ENCODE measurements at regions not wholly inside any gene's neighbourhood (a gene's known extent, or its start where the extent isn't known, plus 50 kb on each side); places are given as distances from the start of the nearest gene placed in this dataset.

DNA sequence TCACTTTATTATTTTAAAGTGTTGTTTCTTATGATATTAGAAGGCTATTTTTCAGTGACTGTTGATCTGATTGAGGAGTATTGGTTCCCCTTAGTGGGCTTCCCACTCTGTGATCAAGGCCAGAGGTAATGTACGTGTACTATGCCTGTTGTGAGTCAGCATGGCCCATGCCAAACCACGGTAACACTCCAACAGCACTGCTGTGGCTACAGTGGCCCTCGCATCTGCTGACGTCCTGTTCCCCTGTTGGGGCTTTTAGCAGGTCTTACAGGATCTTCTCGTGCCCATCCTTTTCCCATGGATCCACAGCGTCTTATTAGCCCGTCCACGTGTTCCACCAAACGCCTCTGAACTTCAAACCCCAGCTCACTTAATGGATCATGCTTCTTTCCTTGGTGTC is 964.6 kb upstream of the CELF2 start:
- TF ChIP-seq EZH2phosphoT487 (IDR thresholded peaks at IDR 0.05; ENCODE audit: borderline replicate concordance, low read length) (no peak), CTCF (IDR thresholded peaks at IDR 0.05; ENCODE audit: low read depth, low read length, poor library complexity, severe bottlenecking) (no peak)
- H3K4me2 ChIP-seq (ENCODE audit: low read length) = no peak overlapping the region
- no peaks in the 10 kb centered on the region for H3K36me3 ChIP-seq (ENCODE audit: control insufficient read depth, low read length)
- no peaks in the 10 kb centered on the region for H3K79me2 ChIP-seq (ENCODE audit: control insufficient read depth, low read length)
- H4K20me1 ChIP-seq (ENCODE audit: control insufficient read depth, insufficient read depth, low read depth, low read length) = no peaks in the 10 kb centered on the region
- no peaks in the 10 kb centered on the region for H3K9me3 ChIP-seq (ENCODE audit: control insufficient read depth, insufficient read depth, low read length)
- H3K4me3 ChIP-seq (ENCODE audit: low read length) = no peak overlapping the region
- H3K9me2 ChIP-seq (replicated peaks; ENCODE audit: control insufficient read depth, low read length) = no peaks in the 10 kb centered on the region
- no peaks in the 10 kb centered on the region for H3K27me3 ChIP-seq (ENCODE audit: control insufficient read depth, low read length)
- H3K27ac ChIP-seq (ENCODE audit: low read depth, low read length) = no peak overlapping the region
- H3K4me1 ChIP-seq (ENCODE audit: control insufficient read depth, low read length) = no peaks in the 10 kb centered on the region
- no peaks in the 10 kb centered on the region for H3F3A ChIP-seq (ENCODE audit: control insufficient read depth, insufficient read depth)

GRCh38 chr10:10054466-10054865 is 963.2 kb upstream of the CELF2 start:
- Histone ChIP-seq H3K36me3 (ENCODE audit: control insufficient read depth, low read length) (no peaks in the 10 kb centered on the region), H3K4me3 (ENCODE audit: low read length) (no peak overlapping the region), H3K9me3 (ENCODE audit: control insufficient read depth, insufficient read depth, low read length) (no peaks in the 10 kb centered on the region), H3K79me2 (ENCODE audit: control insufficient read depth, low read length) (no peaks in the 10 kb centered on the region), H3K4me2 (ENCODE audit: low read length) (no peak overlapping the region), H3K9me2 (replicated peaks; ENCODE audit: control insufficient read depth, low read length) (no peaks in the 10 kb centered on the region), H3F3A (ENCODE audit: control insufficient read depth, insufficient read depth) (no peaks in the 10 kb centered on the region), H3K27me3 (ENCODE audit: control insufficient read depth, low read length) (no peaks in the 10 kb centered on the region), H3K27ac (ENCODE audit: low read depth, low read length) (no peak overlapping the region), H4K20me1 (ENCODE audit: control insufficient read depth, insufficient read depth, low read depth, low read length) (no peaks in the 10 kb centered on the region), H3K4me1 (ENCODE audit: control insufficient read depth, low read length) (no peaks in the 10 kb centered on the region)
- TF ChIP-seq CTCF (IDR thresholded peaks at IDR 0.05; ENCODE audit: low read depth, low read length, poor library complexity, severe bottlenecking) (no peak), EZH2phosphoT487 (IDR thresholded peaks at IDR 0.05; ENCODE audit: borderline replicate concordance, low read length) (no peak)

DNA sequence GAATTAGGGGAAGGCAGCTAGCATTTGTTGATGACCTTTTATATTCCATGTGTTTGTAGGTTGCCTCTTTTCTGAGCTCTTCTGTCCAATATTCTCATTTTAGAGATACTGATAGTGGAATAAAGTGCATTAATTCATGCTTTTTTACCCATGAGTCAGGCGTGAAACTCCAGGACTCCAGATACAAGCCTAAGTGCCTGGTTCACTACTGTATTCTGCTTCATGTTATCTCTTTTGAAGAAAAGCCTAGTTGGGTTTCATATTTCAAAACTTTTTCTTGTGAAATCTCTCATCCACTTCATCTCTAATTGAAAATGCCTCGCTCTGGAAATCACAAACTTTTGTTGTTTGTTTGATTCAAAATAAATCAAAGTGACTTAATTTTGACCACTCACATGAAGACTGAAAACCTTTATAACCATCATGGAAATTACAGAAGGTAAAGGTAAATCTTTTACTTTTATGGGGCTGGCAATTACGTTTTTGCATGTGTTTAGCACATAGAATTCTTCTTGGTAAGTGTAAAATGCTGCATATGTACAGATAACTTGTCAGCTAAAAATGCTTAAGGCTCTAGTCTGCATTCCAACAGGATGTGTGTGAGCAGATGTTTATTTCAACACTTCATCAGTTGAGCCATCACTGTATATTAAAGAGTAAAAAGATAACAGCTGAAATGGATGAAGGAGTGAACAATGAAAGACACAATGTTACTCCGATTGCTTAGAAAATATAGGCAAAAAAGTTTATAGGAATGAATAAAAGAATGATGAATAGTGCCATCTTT is 961.8 kb upstream of the CELF2 start:
- Histone ChIP-seq H3K9me3 (ENCODE audit: control insufficient read depth, insufficient read depth, low read length) (no peaks in the 10 kb centered on the region), H3K4me3 (ENCODE audit: low read length) (no peak overlapping the region), H3F3A (ENCODE audit: control insufficient read depth, insufficient read depth) (no peaks in the 10 kb centered on the region), H4K20me1 (ENCODE audit: control insufficient read depth, insufficient read depth, low read depth, low read length) (no peaks in the 10 kb centered on the region), H3K27me3 (ENCODE audit: control insufficient read depth, low read length) (no peaks in the 10 kb centered on the region), H3K4me1 (ENCODE audit: control insufficient read depth, low read length) (no peaks in the 10 kb centered on the region), H3K4me2 (ENCODE audit: low read length) (no peak overlapping the region), H3K27ac (ENCODE audit: low read depth, low read length) (no peak overlapping the region), H3K36me3 (ENCODE audit: control insufficient read depth, low read length) (no peaks in the 10 kb centered on the region), H3K9me2 (replicated peaks; ENCODE audit: control insufficient read depth, low read length) (no peaks in the 10 kb centered on the region), H3K79me2 (ENCODE audit: control insufficient read depth, low read length) (no peaks in the 10 kb centered on the region)
- TF ChIP-seq CTCF (IDR thresholded peaks at IDR 0.05; ENCODE audit: low read depth, low read length, poor library complexity, severe bottlenecking) (no peak), EZH2phosphoT487 (IDR thresholded peaks at IDR 0.05; ENCODE audit: borderline replicate concordance, low read length) (no peak)

Measured in DOHH2 (cell line).